Right renal cortex interstitium (tissue), 3 donors: ENCODE measurements at regions not wholly inside any gene's neighbourhood (a gene's known extent, or its start where the extent isn't known, plus 50 kb on each side); places are given as distances from the start of the nearest gene placed in this dataset.
"Not testable (repeated sequence)": the region's sequence is repeated elsewhere in the genome, so short reads cannot be mapped to it uniquely, and the experiment has no call there.

Experiments
- DNase-seq, 3 donors: peaks; one replicate each; pipeline ENCODE4 v3.0.0-alpha.2; 2013; ENCODE audit warnings: low read depth in 3 of 3, low spot score in 2 of 3

- no peak for DNase-seq
Observed at GRCh38 chr11:81647374-81647773, 1086.3 kb downstream of the FAM181B start.

DNA sequence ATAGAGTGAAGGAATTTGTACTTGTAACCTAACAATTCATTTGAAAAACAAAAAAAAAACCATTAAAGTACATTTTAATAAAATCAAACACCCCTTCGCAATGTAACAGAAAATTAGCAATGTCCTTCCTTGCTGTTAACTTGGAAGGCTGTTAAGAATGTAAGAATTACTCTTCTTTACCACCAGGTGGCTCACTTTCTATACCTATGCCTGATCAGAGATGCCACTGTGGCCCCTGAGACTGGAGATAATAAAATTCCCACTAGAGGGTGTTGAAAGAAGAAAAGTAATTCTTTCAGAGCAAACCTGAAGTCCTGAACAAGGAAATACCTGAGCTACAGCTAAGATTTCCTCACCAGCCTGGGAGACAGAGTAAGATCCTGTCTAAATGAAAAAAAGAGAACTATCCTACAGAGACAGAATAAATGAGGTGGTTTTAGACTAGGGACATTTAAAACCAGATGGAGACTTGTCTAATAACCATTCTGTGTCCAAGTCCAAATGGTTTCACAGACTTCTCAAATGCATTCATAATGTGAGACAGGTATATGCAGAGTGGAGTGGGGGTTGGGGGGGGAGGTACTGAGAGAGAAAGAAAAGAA is 1089.3 kb downstream of the FAM181B start:
- peak in 1 of 3 donors; percentile 36 for DNase-seq

GRCh38 chr11:81634483-81634882 is 1099.2 kb downstream of the FAM181B start:
- DNase-seq: no peak

GRCh38 chr11:81602508-81602907 is 1131.2 kb downstream of the FAM181B start:
- DNase-seq: no peak

GRCh38 chr11:81596704-81597103 is 1137.0 kb downstream of the FAM181B start:
- peak; percentile 6 to 23 (median 21) for DNase-seq

DNA sequence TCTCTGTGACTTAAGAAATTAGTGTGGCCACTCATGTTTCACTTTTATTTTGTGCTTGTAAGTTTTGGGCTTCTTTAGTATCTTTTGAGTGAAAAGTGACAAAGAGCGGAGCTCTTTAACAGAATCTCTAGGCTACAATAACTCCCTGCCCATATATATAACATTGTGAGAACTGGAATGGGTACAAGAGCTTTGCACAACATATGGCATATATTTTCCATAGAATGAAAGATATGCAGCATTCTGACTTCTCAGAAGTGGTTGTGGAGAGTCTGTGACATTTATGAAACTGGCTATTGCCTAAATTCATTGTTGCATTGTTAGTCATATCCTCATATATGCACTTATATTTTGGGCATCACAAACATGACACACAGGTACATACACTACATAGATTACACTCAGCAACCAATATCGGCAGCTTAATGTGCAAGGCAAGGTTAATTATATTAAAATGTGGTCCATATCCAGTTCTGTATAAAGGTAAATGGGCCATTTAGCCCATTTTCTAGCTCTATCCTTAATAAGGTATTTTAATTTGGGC is 1148.2 kb downstream of the FAM181B start:
- no peak for DNase-seq

DNA sequence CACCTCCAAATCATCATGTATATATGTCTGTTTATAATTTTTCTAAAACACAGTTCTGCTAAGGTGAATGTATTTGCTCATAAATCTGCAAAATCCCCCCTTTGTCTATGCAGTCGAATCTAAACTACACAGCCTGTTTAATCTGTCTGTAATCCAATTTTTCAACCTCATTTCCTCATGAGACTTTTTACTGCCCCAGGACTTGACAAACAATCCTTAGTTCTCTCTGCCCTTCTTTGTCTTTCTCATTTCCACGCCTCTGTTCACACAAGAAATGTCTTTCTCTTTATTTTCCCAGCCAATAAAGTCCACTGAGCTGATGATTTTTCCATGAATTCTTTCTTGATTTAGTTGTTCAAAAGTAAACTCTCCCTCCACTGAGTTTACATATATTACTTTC is 1154.3 kb downstream of the FAM181B start:
- no peak for DNase-seq

- DNase-seq: no peak
Observed at GRCh38 chr11:81578571-81578970, 1155.1 kb downstream of the FAM181B start.

DNA sequence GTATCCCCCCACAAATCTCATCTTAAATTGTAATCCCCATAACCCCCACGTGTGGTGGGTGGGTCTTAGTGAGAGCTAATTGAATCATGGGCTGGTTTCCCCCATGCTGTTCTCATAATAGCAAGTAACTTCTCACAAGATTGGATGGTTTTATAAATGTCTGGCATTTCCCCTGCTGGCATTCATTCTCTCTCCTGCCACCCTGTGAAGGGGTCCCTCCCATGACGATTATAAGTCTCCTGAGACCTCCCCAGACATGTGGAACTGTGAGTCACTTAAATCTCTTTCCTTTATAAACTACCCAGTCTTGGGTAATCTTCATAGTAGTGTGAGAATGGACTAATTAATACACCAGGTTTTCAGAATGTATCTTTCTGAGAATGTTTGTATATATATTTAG is 1159.4 kb downstream of the FAM181B start:
- DNase-seq: no peak

GRCh38 chr11:81573367-81573766 is 1160.3 kb downstream of the FAM181B start:
- DNase-seq: no peak

GRCh38 chr11:81570669-81571068 is 1163.0 kb downstream of the FAM181B start:
- DNase-seq: no peak

DNA sequence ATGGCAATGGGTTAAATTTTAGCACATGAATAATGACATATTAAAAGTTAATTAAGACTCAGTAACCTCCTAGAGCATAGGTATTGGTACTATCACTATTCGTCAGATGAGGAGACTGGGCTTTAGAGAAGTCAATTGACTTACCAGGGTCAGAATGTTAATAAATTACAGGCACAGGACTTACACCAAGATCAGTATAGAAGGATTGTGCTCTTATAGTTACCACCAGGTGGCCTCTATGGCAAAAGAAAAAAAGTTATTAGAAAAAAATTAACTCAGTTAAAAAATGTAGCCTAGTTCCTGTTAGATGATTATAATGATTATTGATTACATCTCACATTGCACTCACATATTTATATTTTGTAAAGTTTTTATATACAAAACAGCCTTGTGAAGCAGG is 1163.7 kb downstream of the FAM181B start:
- no peak for DNase-seq

- no peak for DNase-seq
Observed at GRCh38 chr11:81568918-81569317, 1164.7 kb downstream of the FAM181B start.

DNA sequence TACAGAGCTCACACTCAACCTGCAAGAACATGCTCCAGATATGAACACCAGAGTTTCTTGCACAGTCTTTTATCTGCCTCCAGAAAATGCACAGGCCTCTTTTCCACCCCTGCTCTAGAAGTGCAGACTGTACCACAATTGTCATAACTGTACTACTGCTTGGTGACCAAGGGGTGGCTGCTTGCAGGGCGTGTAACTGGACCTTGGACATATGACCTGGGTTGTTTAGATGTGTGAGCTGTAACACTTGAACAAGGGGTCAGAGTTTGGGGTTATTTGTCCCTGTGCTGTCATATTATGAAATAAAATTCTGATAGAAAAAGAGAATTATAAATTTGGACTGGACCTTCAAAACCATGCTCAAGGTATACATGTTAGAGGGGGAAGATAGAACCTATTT is 1185.5 kb downstream of the FAM181B start:
- no peak for DNase-seq

- not testable (repeated sequence) for DNase-seq
Observed at GRCh38 chr11:81539806-81540205, 1193.9 kb downstream of the FAM181B start.

- no peak for DNase-seq
Observed at GRCh38 chr11:81515566-81515965, 1218.1 kb downstream of the FAM181B start.

GRCh38 chr11:81497202-81497804 is 1236.4 kb downstream of the FAM181B start:
- peak in 2 of 3 donors; percentile 14 to 24 for DNase-seq

DNA sequence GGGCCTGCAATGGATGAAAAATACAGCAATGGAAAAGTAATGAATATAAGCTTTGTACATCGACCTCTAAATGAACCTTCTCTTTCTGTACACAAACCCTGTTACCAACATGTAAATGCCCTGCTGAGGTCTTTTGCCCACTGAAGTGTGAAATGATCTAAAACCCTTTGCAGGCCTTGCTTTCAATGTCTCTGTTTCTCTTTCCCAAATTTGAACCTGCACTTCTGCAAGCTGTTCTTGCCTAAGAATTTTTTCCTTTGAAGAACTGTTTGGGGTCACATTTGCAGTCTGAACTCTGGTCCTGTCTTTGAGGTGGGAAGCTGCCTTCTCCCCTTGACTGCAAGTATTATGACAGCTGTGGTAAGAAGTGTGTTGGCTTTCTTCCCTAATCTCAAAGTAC is 1237.1 kb downstream of the FAM181B start:
- DNase-seq: peak in 1 of 3 donors; percentile 6

GRCh38 chr11:81495699-81496292 is 1237.9 kb downstream of the FAM181B start:
- DNase-seq: no peak

GRCh38 chr11:81494431-81494830 is 1239.2 kb downstream of the FAM181B start:
- no peak for DNase-seq

GRCh38 chr11:81492923-81493445 is 1240.7 kb downstream of the FAM181B start:
- no peak for DNase-seq

GRCh38 chr11:81487109-81487508 is 1246.6 kb downstream of the FAM181B start:
- no peak for DNase-seq
